GM23338 (cell line): ENCODE measurements at regions not wholly inside any gene's neighbourhood (a gene's known extent, or its start where the extent isn't known, plus 50 kb on each side); places are given as distances from the start of the nearest gene placed in this dataset.
A peak's percentile ranks its signal among the peaks of the same experiment; 100 is the strongest.

ENCODE experiments used
- ATAC-seq: fragments of 200-7000 bp; cut with Tn5 transposase; 3 replicates; pipeline ENCODE4 v1.9.1; 2020
- DNase-seq: peaks from one replicate; pipeline ENCODE4 v3.0.0-alpha.2; 2015; ENCODE audit warnings: low spot score
- H2AFZ ChIP-seq: fragments of 200-600 bp; sonication (generic); 2 replicates; pipeline ENCODE4 v1.8.0; 2016; ENCODE audit warnings: antibody characterized with exemption, mild to moderate bottlenecking, moderate library complexity
- H3F3A ChIP-seq: fragments of 200-600 bp; sonication (generic); replicated peaks from 2 replicates; pipeline ENCODE4 v1.8.0; 2017; ENCODE audit warnings: antibody characterized with exemption, mixed run types, low read depth
- H3K27ac ChIP-seq: fragments of 200-600 bp; sonication (generic); 2 replicates; pipeline ENCODE4 v1.6.1; 2016; ENCODE audit warnings: low read depth
- H3K27me3 ChIP-seq: fragments of 200-600 bp; sonication (generic); 2 replicates; pipeline ENCODE4 v1.8.0; 2016; ENCODE audit warnings: mild to moderate bottlenecking, mixed run types, moderate library complexity; ENCODE audit not compliant: insufficient read depth
- H3K36me3 ChIP-seq: fragments of 200-600 bp; sonication (generic); 2 replicates; pipeline ENCODE4 v1.8.0; 2016; ENCODE audit warnings: mild to moderate bottlenecking; ENCODE audit not compliant: insufficient read depth
- H3K4me1 ChIP-seq: fragments of 200-600 bp; sonication (generic); 2 replicates; pipeline ENCODE4 v1.8.0; 2016; ENCODE audit warnings: mild to moderate bottlenecking, moderate library complexity; ENCODE audit not compliant: insufficient read depth
- H3K4me2 ChIP-seq: fragments of 200-600 bp; sonication (generic); 2 replicates; pipeline ENCODE4 v1.7.1; 2017; ENCODE audit warnings: mixed run types
- H3K4me3 ChIP-seq: fragments of 200-600 bp; sonication (generic); 2 replicates; pipeline ENCODE4 v1.6.1; 2016; ENCODE audit warnings: mixed run types
- H3K79me2 ChIP-seq: fragments of 200-600 bp; sonication (generic); replicated peaks from 2 replicates; pipeline ENCODE4 v1.8.0; 2017; ENCODE audit warnings: mild to moderate bottlenecking; ENCODE audit not compliant: insufficient read depth
- H3K9me2 ChIP-seq: fragments of 200-600 bp; sonication (generic); 2 replicates; pipeline ENCODE4 v1.8.0; 2017; ENCODE audit not compliant: insufficient read depth
- H4K20me1 ChIP-seq: fragments of 200-600 bp; sonication (generic); replicated peaks from 2 replicates; pipeline ENCODE4 v1.8.0; 2017; ENCODE audit warnings: mild to moderate bottlenecking; ENCODE audit not compliant: insufficient read depth
- H3K27ac Mint-ChIP-seq: 2 replicates; pipeline ENCODE4 v1.8.0; 2020; ENCODE audit warnings: inconsistent platforms, mild to moderate bottlenecking, moderate library complexity, mixed read lengths
- H3K27me3 Mint-ChIP-seq: 3 replicates; pipeline ENCODE4 v1.8.0; 2022; ENCODE audit warnings: low read depth, mild to moderate bottlenecking, moderate library complexity, mixed read lengths, inconsistent platforms; ENCODE audit not compliant: insufficient read depth, poor library complexity
- H3K36me3 Mint-ChIP-seq: 3 replicates; pipeline ENCODE4 v1.8.0; 2021; ENCODE audit warnings: low read depth, mild to moderate bottlenecking, inconsistent platforms, moderate library complexity, mixed read lengths
- H3K4me1 Mint-ChIP-seq: 3 replicates; pipeline ENCODE4 v1.8.0; 2020; ENCODE audit warnings: mild to moderate bottlenecking, inconsistent platforms, mixed read lengths
- H3K4me3 Mint-ChIP-seq: 3 replicates; pipeline ENCODE4 v1.8.0; 2021; ENCODE audit warnings: moderate library complexity, mild to moderate bottlenecking, inconsistent platforms, mixed read lengths
- H3K9me3 Mint-ChIP-seq: 3 replicates; pipeline ENCODE4 v1.8.0; 2020; ENCODE audit warnings: moderate library complexity, mild to moderate bottlenecking, inconsistent platforms, mixed read lengths
- CREB1 ChIP-seq: fragments of 250-450 bp; sonication (Bioruptor Pico); IDR thresholded peaks from 2 replicates; pipeline ENCODE4 v1.5.0; 2020; ENCODE audit warnings: low read depth, mild to moderate bottlenecking, moderate library complexity
- ETS1 ChIP-seq: IDR thresholded peaks from 2 replicates; pipeline ENCODE4 v1.6.1; 2016; ENCODE audit warnings: antibody characterized with exemption
- EZH2 ChIP-seq: fragments of 200-600 bp; sonication (generic); IDR thresholded peaks from one replicate; pipeline ENCODE4 v1.8.0; 2017; ENCODE audit warnings: antibody characterized with exemption, mild to moderate bottlenecking, low read depth; ENCODE audit not compliant: unreplicated experiment
- EZH2phosphoT487 ChIP-seq: fragments of 200-600 bp; sonication (generic); IDR thresholded peaks from one replicate; pipeline ENCODE4 v1.8.1; 2018; ENCODE audit warnings: antibody characterized with exemption; ENCODE audit not compliant: unreplicated experiment
- JUNB ChIP-seq: IDR thresholded peaks from one replicate; pipeline ENCODE4 v1.6.1; 2016; ENCODE audit warnings: antibody characterized with exemption; ENCODE audit not compliant: unreplicated experiment
- STAT1 ChIP-seq: IDR thresholded peaks from one replicate; pipeline ENCODE4 v1.6.1; 2016; ENCODE audit warnings: antibody characterized with exemption; ENCODE audit not compliant: unreplicated experiment
- ZNF114 ChIP-seq: fragments of 250-450 bp; sonication (Bioruptor Pico); IDR thresholded peaks from 2 replicates; pipeline ENCODE4 v1.5.0; 2020; ENCODE audit warnings: mild to moderate bottlenecking, moderate library complexity
- ZNF331 ChIP-seq: fragments of 250-450 bp; sonication (Bioruptor Pico); IDR thresholded peaks from 2 replicates; pipeline ENCODE4 v1.5.0; 2020; ENCODE audit warnings: low read depth, mild to moderate bottlenecking, moderate library complexity
- TF ChIP-seq, protein P1 (sequence below), 2 experiments: fragments of 200-600 bp in 1 of 2; sonication (generic) in 1 of 2; conservative IDR thresholded peaks; 2 replicates each; pipeline versions ENCODE4 v1.5.1 to v1.6.1; 2016 to 2017; ENCODE audit warnings: antibody characterized with exemption in 2 of 2, low read depth in 2 of 2, mild to moderate bottlenecking in 2 of 2, moderate library complexity in 1 of 2
- TF ChIP-seq, protein P2 (sequence below): IDR thresholded peaks from one replicate; pipeline ENCODE4 v1.6.1; 2018; ENCODE audit warnings: antibody characterized with exemption; ENCODE audit not compliant: unreplicated experiment

DNA sequence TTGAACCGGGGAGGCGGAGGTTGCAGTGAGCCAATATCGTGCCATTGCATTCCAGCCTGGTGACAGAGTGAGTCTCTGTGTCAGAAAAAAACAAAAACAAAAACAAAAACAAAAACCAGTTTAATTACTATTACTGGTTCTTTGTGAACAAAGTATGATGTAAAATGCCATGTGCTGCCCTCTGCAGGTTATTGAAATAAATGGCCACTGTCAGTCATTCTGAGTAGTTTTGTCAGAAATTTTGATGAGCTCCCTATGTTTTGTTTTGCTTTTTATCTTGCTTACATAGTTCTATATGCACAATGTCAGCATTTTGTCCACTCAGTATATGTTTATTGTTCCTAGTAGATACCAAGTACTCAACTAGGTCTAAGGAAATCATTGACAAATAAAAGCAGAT is 423.6 kb upstream of the CHST9 start:
- H3F3A ChIP-seq, result no peaks in the 10 kb centered on the region
- Mint-ChIP-seq H3K9me3 (no peaks in the 10 kb centered on the region), H3K27me3 (peaks cover 3% of the 10 kb centered on the region), H3K27ac (no peak overlapping the region), H3K4me3 (no peak overlapping the region), H3K4me1 (peaks cover 9% of the 10 kb centered on the region), H3K36me3 (no peaks in the 10 kb centered on the region)
- H4K20me1 ChIP-seq, result no peaks in the 10 kb centered on the region
- H3K79me2 ChIP-seq, result no peaks in the 10 kb centered on the region
- ATAC-seq, result no peak
- H3K9me2 ChIP-seq, result no peaks in the 10 kb centered on the region
- H3K4me2 ChIP-seq, result no peak overlapping the region
- H2AFZ ChIP-seq, result no peak overlapping the region
- H3K4me1 ChIP-seq, result peaks cover 9% of the 10 kb centered on the region
- no peak for TF ChIP-seq EZH2phosphoT487
- TF ChIP-seq, protein P1, sequence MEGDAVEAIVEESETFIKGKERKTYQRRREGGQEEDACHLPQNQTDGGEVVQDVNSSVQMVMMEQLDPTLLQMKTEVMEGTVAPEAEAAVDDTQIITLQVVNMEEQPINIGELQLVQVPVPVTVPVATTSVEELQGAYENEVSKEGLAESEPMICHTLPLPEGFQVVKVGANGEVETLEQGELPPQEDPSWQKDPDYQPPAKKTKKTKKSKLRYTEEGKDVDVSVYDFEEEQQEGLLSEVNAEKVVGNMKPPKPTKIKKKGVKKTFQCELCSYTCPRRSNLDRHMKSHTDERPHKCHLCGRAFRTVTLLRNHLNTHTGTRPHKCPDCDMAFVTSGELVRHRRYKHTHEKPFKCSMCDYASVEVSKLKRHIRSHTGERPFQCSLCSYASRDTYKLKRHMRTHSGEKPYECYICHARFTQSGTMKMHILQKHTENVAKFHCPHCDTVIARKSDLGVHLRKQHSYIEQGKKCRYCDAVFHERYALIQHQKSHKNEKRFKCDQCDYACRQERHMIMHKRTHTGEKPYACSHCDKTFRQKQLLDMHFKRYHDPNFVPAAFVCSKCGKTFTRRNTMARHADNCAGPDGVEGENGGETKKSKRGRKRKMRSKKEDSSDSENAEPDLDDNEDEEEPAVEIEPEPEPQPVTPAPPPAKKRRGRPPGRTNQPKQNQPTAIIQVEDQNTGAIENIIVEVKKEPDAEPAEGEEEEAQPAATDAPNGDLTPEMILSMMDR (conservative IDR thresholded peaks at IDR 0.05; ENCODE audit: low read depth in 2 of 2), result peak; percentile 53 to 77
- H3K4me3 ChIP-seq, result no peak overlapping the region
- peak; percentile 50 for DNase-seq
- H3K27ac ChIP-seq, result no peak overlapping the region
- no peaks in the 10 kb centered on the region for H3K36me3 ChIP-seq
- H3K27me3 ChIP-seq, result no peaks in the 10 kb centered on the region

DNA sequence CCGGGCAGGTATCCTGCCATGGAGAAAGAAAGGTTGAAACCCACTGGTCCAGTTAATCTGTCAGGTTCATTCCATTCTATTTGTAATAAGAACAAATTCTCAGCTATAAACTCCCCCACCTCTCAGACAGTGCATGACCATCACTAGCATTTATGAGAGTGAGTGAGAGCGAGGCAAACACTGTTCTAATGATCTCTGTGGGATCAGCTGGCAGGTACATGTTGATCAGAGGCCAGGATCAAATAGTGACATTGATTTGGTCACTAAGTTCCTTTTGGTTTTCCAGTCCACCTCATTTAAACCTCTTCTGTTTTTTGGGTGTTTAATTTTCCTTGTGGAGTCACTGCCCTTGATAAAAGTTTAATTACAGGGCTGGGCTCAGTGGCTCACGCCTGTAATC is 423.1 kb upstream of the CHST9 start:
- Histone ChIP-seq H3K36me3 (no peaks in the 10 kb centered on the region), H3K9me2 (no peaks in the 10 kb centered on the region), H4K20me1 (no peaks in the 10 kb centered on the region), H2AFZ (no peak overlapping the region), H3K27me3 (no peaks in the 10 kb centered on the region), H3K4me2 (no peak overlapping the region), H3K79me2 (no peaks in the 10 kb centered on the region), H3K4me1 (peaks cover 9% of the 10 kb centered on the region), H3K27ac (no peak overlapping the region), H3F3A (no peaks in the 10 kb centered on the region), H3K4me3 (no peak overlapping the region)
- ATAC-seq, result no peak
- no peak overlapping the region for H3K4me3 Mint-ChIP-seq
- DNase-seq, result no peak
- H3K36me3 Mint-ChIP-seq, result no peaks in the 10 kb centered on the region
- peaks cover 3% of the 10 kb centered on the region for H3K27me3 Mint-ChIP-seq
- no peak overlapping the region for H3K27ac Mint-ChIP-seq
- no peaks in the 10 kb centered on the region for H3K9me3 Mint-ChIP-seq
- peaks cover 9% of the 10 kb centered on the region for H3K4me1 Mint-ChIP-seq
- TF ChIP-seq ETS1 (no peak), EZH2 (no peak), STAT1 (no peak), JUNB (no peak), ZNF114 (no peak), ZNF331 (CRISPR knock-in tag) (no peak), CREB1 (no peak), EZH2phosphoT487 (no peak)
- TF ChIP-seq, protein P1 (conservative IDR thresholded peaks at IDR 0.05; ENCODE audit: low read depth in 2 of 2), result no peak
- TF ChIP-seq, protein P2, sequence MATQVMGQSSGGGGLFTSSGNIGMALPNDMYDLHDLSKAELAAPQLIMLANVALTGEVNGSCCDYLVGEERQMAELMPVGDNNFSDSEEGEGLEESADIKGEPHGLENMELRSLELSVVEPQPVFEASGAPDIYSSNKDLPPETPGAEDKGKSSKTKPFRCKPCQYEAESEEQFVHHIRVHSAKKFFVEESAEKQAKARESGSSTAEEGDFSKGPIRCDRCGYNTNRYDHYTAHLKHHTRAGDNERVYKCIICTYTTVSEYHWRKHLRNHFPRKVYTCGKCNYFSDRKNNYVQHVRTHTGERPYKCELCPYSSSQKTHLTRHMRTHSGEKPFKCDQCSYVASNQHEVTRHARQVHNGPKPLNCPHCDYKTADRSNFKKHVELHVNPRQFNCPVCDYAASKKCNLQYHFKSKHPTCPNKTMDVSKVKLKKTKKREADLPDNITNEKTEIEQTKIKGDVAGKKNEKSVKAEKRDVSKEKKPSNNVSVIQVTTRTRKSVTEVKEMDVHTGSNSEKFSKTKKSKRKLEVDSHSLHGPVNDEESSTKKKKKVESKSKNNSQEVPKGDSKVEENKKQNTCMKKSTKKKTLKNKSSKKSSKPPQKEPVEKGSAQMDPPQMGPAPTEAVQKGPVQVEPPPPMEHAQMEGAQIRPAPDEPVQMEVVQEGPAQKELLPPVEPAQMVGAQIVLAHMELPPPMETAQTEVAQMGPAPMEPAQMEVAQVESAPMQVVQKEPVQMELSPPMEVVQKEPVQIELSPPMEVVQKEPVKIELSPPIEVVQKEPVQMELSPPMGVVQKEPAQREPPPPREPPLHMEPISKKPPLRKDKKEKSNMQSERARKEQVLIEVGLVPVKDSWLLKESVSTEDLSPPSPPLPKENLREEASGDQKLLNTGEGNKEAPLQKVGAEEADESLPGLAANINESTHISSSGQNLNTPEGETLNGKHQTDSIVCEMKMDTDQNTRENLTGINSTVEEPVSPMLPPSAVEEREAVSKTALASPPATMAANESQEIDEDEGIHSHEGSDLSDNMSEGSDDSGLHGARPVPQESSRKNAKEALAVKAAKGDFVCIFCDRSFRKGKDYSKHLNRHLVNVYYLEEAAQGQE, result no peak
